ENCODE measurements at regions not wholly inside any gene's neighbourhood (a gene's known extent, or its start where the extent isn't known, plus 50 kb on each side); places are given as distances from the start of the nearest gene placed in this dataset.
"Not testable (repeated sequence)": the region's sequence is repeated elsewhere in the genome, so short reads cannot be mapped to it uniquely, and the experiment has no call there.

DNA sequence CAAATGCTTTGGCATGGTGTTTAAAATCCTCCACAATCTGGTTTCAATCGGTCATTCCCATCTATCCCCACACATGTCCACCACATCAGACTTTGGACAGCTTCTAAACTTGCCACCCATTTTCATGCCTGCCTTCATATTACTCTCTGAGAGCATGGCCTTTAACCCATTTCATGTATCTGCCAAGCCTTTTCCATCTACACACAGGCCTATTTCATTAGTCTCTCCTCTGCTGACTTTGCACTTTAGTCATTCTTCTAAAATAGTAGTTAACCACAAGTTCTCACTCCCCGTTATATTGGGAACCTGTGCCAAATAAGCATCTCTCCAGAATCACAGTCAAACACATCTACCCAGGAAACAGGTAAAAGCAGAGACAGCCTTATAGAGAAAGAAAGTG, 142.2 kb downstream of the MZT1 start:
- no peak for DNase-seq (ENCODE audit: low read depth)

DNA sequence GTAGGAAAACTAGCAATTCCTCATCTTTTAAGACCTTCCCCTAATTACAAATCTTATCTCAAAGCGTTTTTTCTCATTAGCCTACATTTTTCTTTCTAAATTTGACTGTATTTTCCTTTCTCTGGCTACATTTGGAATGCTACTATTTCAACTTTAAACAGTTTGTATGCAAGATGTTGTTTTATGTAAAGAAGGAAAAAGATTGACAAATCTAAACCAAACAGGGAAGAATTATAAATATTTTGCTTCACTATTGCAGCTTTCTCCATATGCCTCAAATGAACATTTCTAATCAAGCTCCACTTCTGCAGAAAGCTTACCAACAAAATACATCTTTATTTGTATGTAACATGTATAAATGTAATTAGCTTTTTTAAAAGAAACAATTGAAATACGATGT, 156.2 kb downstream of the MZT1 start:
- DNase-seq (ENCODE audit: low read depth): no peak

DNA sequence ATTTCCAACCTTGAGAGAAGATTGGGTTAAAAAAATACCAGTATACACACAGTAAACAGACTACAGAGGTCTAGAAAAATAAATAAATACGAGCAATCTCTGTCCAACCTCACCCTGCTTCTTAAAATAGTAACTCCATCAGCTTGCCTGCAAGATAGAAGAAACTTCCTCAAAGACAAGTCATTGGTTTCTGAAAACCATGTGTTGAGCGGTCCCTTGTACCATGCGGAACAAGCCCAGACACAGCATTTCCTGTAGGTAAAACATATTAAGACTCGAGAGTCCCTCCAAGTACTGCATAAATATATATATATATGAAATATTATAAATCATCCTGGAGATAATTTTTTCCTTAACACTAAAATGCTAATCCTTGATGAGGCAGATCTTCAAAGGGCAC, 157.4 kb downstream of the MZT1 start:
- no peak for DNase-seq (ENCODE audit: low read depth)

DNA sequence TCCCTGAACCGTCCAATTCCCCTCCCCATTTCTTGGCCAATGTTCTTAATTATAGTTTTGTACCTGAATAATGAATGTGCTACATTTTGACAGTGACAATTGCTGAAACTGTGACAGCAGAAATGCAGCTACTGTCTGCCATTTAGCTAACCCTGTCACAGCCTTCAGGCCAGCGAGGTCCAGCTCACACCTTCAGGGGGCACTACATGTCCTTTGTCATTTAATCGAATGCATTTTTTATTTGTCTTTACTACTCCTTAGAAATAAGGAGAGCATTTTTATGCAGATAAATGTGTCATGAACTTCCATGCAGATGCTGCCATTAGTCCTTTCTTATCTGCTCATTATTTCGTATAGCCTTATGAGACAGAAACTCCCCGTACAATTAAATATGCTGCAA, 159.9 kb downstream of the MZT1 start:
- DNase-seq (ENCODE audit: low read depth): no peak

DNA sequence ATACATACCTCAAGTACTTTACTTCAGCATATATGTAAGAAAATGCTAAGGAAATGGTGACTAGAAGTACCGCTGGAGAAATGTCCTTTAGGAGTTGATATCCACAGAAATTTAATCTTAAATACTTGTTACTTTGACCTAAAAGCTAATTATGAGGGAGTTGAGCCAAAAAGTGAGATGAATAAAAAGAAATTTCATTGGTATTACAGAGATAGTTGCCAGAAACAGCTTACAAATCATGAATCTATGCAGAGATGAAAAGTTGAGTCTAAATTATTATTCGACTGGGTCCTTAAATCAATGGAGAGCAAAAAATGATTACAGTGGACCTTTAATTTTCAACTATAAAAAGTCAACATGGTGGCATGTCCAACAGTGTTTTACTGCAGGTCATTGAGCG, 160.9 kb downstream of the MZT1 start:
- no peak for DNase-seq (ENCODE audit: low read depth)

DNA sequence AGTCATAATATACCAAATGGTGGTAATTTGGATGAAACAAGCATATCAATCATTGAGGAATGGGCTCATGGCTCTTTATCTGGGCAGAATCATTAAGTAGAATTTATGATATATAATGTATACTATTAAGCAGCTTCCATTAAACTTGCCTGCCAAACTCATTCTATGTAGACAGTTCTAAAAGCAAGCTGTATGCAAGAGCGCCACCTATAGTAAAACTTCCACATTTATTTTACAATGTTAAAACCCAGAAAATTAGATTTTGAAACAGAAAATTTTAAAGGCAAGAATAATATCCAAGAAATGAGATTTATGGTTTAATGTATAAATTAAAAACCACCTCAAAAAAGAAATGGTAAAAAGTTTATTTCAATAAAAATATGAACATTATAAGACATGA, 161.5 kb downstream of the MZT1 start:
- DNase-seq (ENCODE audit: low read depth): no peak

DNA sequence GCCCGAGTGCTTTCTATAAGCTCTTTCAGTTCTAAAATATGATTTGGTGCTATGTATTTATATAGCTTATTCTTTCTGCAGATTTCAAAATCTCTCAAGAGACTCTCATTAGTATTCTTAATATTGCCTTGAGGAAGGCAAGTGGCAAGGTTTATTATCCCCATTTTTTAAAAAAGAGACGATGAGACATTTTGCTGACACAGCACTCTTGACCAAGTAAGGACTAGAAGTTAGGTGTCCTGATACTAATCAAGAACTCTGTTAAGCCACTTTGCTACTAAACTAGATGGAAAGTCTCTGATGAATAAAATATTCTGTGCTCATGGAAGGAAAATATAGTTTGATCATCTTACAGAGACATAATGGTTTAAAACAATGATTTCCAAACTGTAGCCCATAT, 164.7 kb downstream of the MZT1 start:
- DNase-seq (ENCODE audit: low read depth): no peak

DNA sequence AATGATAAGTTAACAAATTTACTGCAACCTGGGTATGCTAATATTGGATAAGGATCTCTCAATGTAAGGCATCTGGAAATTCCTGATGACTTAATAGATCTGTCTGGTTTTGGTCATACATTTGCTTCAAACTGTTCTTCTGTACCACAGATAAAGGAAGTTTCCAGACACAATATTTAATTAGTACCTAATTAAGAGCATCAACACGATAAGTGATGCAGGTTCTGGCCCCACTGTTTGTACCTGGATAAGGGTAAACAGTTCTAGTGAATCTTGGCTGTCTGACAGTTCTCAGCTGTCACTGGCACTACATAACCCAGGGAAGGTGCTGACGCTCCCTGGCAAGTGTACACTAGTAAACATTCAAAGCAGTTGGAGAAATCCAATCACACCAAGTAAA, 165.6 kb downstream of the MZT1 start:
- DNase-seq (ENCODE audit: low read depth): no peak

DNA sequence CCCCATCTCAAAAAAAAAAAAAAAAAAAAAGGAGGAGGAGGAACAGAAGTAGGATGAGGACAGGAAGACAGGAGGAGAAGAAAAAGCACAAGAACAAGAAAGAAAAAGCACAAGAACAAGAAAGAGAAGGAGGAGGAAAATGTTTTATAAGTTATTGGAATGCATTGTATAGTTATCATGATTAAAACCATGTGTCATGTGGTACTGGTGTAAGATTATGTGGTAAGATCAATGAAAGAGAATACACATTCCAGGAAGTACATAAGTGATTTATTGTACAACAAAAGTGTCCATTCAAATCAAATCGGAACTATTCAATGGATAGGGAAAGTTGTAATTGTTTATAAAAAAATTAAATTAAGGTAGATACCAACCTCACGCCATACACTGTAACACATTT, 167.7 kb downstream of the MZT1 start:
- DNase-seq (ENCODE audit: low read depth): no peak

DNA sequence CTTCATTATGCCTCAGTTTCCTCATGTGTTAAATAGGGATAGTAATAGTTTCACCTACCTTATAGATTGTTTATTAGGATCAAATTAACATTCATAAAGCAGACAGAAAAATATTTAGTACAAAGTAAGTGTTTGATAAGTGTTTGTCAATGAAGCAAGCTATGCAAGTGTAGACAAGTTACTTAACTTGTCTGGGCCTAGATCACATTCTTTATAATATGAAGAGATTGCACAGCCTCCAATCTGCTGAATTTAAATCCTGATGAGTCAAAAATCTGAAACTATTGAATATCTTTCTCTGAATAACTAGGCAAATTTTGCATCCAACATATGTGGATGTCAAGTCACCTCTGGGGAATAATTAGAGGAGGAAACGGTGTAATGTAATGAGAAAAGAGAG, 170.5 kb downstream of the MZT1 start:
- no peak for DNase-seq (ENCODE audit: low read depth)

DNA sequence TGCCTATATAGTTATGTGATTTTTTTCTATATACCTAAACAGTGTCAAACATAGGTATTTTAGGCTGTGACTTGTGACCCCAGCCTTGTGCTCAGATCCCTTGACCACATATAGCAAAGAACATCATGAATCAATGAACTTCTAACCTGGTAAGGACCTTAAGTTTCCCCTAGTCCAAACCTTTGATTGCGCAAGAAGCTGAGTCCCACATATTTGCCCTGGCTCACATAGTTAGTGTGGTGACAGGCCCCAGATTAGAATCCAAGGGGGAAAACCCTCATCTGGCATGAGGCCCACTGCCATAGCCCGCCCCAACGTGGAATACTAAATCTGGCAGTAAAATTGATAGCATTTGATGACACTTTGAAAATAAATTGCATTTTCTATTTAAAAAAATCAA, 171.8 kb downstream of the MZT1 start:
- DNase-seq (ENCODE audit: low read depth): no peak

DNA sequence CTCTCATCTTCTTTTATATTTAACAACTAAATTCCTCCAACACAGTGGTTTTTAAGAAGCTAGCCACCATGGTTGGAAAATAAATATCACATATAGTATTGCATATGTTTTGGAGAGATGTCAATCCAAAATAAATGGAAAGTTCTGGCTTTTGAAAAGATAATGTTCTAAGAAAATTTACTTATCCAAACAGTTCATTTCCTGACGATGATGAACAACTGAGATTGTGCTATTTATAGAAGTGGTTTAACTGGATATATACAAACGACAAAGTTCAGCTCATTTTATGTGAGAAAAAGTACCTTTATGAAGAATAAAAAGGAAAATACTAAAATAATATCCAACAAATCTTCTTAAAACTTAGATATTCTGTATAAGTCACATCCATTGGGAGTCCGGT, 174.7 kb downstream of the MZT1 start:
- no peak for DNase-seq (ENCODE audit: low read depth)

DNA sequence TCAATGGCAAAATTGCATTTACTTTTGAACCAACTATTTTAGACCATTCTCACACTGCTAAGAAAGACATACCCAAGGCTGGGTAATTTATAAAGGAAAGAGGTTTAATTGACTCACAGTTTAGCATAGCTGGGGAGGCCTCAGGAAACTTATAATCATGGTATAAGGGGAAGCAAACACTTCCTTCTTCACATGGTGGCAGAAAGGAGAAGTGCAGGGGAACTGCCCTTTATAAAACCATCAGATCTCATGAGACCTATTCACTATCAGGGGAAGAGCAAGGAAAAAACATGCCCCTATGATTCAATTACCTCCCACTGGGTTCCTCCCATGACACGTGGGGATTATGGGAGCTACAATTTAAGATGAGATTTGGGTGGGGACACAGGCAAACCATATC, 181.5 kb downstream of the MZT1 start:
- not testable (repeated sequence) for DNase-seq (ENCODE audit: low read depth)

DNA sequence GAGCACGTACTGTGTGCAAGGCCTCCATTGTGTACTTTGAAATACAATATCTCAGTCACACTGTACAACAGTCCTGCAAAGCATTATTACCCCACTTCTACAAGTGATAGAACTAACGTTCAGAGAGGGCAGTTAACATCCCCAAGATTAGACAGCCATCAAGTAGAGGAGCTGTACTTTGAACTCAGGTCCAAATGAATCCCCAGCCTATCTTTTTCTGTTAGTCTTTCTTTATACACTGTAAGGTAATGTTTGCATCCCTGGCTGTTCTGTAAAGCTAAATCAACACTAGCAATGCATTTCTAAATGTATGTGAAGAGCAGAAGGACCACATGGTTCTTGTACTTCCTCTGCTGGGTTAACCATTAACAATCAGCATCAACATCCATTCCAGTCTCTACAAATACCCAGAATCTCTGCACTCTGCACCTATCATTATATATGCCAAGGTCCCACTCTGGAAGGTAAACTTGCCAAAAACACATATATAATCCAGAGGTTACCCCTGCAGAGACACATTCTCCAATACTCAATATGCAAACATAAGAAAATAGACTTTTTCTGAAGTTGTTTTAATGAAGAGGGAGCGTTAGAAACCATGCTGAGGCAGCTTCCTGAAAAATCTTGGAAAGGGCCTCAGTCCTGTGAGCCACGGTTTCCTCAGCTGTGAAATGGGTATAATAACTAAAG, 182.3 kb downstream of the MZT1 start:
- no peak for DNase-seq (ENCODE audit: low read depth)

DNA sequence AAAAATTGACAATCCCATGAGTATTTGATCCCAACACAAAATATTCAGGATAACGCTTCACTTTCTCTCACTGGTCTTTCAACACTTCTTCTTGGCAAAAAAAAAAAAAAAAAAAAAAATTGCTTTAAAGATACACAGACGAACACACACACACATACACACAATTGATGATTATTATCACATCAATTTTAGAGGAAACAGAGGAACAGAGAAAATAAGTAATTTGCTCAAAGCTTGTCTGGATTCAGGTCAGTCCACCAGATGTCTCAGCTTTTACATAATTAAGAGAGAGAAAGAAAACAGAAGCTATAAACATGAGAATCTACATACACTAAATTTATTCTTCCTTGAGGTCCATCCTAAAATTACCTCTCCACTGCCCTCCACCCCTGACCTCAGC, 183.4 kb downstream of the MZT1 start:
- no peak for DNase-seq (ENCODE audit: low read depth)

DNA sequence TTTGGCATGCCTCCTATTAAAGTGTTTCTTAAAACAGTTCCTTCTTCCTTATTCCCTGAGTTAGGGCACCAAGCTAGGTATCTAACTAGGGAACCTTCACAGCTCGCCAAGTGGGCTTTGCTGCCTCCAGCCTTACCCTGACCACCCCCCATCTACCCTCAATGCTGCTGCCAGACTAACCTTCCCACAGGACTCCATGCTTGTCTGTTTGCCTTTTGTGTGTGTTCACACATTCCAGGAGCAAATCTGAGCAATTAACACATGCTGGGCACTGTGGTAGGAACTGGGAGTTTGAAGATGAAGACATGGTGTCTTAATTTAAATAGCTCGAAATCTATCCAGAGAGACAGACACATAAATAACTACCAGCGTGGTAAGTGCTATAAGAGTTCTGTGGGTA, 185.2 kb downstream of the MZT1 start:
- no peak for DNase-seq (ENCODE audit: low read depth)

DNA sequence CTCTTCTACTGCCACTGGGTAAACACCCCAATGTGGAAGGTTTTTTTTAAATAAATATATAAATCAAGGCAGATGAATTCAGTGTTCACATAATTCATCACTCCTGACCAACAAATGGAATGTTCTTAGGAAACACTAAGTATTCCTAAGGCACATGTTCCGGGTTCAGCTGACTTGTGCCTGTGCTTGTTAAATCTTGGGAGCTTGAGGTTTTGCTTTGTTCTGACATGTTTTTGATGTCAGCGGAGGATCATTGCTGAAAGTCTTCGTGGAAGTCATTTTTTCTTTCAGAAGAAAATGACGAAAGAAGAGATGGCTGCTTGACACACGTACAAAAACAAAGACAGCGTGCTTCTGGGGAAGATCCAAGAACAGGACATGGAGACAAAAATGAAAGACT, 185.8 kb downstream of the MZT1 start:
- no peak for DNase-seq (ENCODE audit: low read depth)

DNA sequence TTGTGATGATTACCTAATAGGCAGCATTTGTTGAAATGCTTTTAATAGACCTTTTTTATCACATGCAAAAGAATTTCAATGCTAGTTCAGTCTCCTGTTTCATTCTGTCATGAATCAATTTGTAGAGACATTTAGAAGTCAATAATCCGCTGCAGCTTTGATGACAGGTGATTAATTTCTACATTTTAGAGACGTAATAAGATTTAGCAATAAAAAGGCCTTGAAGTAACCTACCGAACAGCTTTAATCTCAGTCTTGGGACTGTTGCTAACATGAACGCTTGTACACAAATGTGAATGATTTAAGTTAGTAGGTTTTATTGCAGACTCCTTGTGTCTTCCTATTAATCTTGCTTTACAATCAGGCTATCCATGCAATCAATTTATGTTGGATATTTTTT, 186.5 kb downstream of the MZT1 start:
- no peak for DNase-seq (ENCODE audit: low read depth)

DNA sequence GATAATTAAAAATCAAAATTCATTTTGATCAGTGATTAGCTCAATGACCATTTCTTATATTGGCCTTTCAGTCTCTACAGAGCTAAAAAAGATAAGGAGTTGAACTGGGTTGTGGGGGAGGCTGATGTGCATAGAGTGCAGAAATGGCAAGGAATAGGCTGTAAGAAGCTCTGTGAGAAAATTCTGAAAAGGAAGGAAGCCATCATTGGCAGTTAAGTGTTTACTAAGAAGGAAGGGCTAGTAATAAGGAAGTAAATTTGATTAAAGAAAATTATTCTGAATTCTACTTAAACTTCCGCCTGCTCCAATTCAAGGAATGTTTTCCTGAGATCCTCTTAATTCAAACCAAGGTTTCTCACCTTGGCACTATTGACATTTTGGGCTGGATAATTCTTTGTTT, 187.5 kb downstream of the MZT1 start:
- no peak for DNase-seq (ENCODE audit: low read depth)

DNA sequence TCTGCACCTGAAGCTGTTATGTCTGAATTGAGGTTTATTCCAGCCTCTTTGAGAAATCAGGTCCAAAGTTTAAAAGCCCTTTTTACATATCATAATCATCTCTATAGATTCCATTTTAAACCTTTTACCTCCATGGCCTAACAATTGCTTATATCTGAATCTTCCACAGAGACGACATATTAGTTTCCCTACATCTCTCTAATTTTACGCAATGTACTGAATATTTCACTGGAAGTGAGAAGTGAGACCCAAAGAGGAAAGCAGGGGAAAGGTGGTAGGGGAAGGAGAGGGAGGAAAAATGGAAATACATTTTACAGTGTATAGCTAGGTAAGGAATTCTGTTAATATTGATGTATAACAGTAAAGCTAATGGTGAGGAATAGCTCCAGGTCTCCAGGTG, 189.6 kb downstream of the MZT1 start:
- no peak for DNase-seq (ENCODE audit: low read depth)

DNA sequence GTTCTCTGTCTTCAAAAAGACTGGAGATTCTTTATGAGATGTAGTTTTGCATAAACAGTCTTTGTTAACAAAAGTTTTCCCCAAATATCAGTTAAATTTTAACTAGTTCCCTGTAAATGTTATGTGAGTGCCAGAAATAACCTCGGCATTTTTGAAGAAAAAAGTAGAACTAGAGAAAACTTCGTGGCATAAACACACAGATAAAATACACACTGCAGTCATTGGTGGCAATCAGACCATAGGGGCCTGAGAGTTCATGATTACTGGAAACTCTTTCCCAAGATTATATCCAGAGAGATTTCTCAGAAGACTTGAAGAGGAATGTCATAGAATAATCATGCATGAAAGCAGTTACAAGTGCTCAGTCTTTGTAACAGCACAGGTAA, 190.0 kb downstream of the MZT1 start:
- DNase-seq (ENCODE audit: low read depth): no peak

DNA sequence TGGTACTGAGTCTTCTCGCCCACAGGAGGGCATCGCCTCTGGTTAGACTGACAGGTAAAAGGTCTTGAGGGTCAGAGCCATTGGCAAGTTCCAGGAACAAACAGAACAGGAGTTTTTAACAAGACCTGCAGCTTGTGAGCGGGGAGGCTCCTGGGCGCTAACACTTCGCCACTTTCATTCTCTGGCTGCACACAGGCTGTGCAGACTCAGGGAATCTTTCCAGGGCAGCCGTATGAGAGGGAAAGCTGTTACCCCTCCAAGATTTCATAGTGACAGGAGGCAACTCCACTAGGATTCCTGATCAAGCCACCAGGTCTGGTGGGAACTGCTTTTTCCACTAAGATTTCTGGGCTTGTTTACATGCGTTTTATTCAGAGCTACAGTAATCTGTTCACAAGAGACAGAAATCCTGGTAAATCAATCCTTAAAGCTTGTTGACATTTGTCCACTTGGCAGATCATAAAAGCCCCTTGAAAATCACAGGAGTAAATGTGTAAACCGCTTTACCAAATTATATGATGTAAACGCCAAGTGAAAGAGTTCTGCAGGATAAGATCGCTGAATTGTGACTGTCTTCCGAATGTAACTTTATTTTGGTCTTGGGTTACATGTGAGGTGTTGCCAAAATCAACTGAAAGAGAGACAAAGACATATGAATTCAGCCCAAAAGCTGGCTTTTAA, 190.6 kb downstream of the MZT1 start:
- no peak for DNase-seq (ENCODE audit: low read depth)

DNA sequence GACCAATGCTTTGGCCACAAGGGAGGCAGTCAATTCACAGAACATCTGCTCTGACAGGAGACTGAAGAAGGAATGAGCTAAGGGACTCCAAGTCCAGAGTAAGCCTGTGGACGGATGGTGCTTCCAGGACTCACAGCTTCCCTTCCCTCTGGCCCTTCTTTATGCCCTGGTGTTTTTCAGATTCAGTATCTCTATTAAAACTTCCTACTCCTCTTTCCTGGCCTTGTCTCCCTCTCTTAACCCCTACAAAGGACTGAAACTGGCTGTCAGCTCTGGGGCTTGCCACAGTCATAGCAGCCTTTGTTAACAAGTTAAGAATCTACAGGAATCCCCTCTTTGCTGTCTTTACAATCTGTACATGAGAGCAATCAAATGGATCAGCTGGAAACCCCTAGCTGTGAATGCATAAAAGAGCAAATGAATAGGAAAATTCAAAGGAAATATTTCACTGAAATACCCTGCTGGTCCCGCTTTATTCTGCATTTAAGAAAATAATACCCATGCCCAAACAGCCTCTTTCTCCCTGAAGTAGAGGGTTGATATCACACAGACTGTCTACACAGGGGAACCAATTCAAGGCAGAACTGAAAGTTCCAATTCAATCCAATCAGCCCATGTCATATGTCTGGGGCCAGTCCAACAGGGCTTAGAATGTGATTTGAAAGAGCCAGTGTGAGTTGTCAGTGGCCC, 192.3 kb downstream of the MZT1 start:
- DNase-seq (ENCODE audit: low read depth): no peak

DNA sequence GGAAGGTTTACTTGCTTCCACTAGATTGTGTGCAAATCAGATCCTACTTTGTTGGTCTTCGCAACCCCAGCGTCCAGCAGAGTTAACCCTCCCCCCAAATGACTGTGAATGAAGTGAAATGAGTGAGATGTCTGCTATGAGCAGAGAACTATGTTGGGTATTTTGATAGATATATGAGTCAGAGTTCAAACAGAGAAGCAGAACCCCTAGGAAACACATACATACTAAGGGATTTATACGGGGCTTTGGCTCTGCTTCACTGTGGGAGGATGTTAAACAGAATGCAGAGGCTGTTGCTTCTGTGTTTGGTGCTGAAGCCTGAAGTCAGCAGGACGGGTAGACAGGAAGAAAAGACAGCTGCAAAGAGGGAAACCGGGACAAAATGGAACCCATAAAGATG, 197.0 kb downstream of the MZT1 start:
- no peak for DNase-seq (ENCODE audit: low read depth)

Data from activated T-cell treated with anti-CD3 and anti-CD28 coated beads for 24 hours (primary cell).